SK-MEL-5 (cell line): ENCODE measurements at regions not wholly inside any gene's neighbourhood (a gene's known extent, or its start where the extent isn't known, plus 50 kb on each side); places are given as distances from the start of the nearest gene placed in this dataset.

Experiments
- DNase-seq: peaks from one replicate; pipeline ENCODE4 v3.0.0-alpha.2; 2016; ENCODE audit warnings: low read depth, low spot score
- in situ Hi-C: cut with HindIII; loops from 2 replicates; pipeline ENCODE4 v1.10.0; 2016; ENCODE audit warnings: low sequenced_read_pairs, high pct_unique_total_duplicates, low pct_unique_long_range_greater_than_20kb

GRCh38 chr11:45079943-45080719, 66.3 kb upstream of the PRDM11 start:
- DNase-seq, result no peak
- in situ Hi-C loops, result no loop called here

- no peak for DNase-seq
- in situ Hi-C loops, result no loop called here
Observed at GRCh38 chr11:45082744-45083543, 63.5 kb upstream of the PRDM11 start.

- peak; percentile 19 for DNase-seq
- in situ Hi-C loops, result no loop called here
Observed at GRCh38 chr11:45083544-45084087, 62.8 kb upstream of the PRDM11 start.

GRCh38 chr11:45085646-45086501, 60.6 kb upstream of the PRDM11 start:
- DNase-seq, result peak; percentile 22
- in situ Hi-C loops, result no loop called here

- in situ Hi-C loops, result no loop called here
- DNase-seq, result no peak
Observed at GRCh38 chr11:45086526-45086925, 59.9 kb upstream of the PRDM11 start.

- no peak for DNase-seq
- in situ Hi-C loops, result no loop called here
Observed at GRCh38 chr11:45087086-45087899, 59.1 kb upstream of the PRDM11 start.

DNA sequence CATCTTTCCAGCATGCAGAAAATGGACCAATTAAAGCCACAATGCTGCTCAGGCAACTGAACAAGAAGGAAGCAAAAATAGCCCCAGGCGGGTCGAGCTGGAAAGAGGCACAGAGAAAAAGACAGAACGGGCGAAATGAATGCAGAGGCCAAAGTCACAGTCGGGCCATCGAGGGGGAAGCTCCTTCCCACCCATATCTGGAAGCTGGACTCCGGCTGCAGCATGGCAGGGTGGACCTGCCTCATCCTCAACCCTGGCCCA, 58.6 kb upstream of the PRDM11 start:
- no peak for DNase-seq
- in situ Hi-C loops, result no loop called here

- DNase-seq, result no peak
- in situ Hi-C loops, result no loop called here
Observed at GRCh38 chr11:45089251-45089650, 57.2 kb upstream of the PRDM11 start.

GRCh38 chr11:45089676-45090499, 56.6 kb upstream of the PRDM11 start:
- in situ Hi-C loops, result no loop called here
- DNase-seq, result peak; percentile 37

DNA sequence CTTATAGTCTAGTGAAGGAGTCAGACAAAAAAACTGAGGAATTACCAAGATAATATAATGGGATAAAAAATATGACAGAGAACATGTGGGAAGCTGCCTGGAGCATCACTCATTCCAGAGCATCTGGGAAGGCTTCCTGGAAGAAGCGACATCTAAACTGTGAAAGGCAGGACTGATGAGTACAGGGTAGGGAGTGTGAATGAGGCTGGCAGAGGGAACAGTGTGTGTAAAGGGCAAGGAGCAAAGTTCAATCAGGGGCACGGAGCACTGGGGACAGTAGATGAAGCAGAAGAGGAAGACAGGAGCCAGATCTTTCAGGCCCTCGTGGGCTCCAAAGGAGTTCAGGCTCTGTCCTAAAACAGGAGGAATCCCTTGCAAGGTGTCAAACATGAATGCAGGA, 55.8 kb upstream of the PRDM11 start:
- in situ Hi-C loops, result no loop called here
- no peak for DNase-seq

DNA sequence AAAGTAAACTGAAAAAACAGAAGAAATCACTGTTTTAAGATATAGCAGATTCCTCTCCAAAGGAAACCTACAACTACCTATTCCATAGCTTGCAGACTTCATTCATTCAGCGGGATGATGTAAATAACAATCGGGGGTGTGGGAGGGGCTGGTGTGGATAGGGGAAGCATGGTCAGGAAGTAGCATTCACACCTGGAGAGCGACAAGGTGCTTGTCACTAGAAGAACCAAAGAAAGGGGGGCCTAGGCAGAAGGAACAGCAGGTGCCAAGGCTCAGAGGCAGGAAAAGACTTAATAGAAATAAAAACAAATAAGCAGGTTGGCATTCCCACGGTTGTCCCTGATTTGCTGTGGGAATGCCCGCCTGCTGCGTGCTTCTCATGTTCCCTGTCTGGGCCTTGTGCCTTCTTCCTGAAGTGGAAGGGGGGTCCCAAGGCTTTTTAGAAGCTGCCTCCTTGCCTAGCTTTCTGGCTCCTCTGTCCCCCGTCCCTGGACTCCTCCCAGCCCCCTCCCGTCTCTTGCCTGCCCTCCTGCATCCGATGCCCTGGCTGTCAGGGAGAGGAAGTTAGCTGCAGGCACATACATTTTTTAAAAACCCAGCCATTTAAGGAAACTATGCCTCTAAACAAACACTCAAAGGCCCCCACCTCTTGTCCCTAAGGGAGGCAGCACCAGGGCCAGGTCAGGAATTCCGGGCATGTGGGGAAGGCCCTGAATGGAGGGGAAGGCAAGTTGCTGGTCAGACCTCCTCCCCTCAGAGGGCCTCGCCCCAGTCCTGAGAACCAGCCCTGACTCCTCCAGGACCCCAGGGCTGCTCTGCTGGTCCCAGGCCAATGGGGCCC, 54.7 kb upstream of the PRDM11 start:
- no peak for DNase-seq
- in situ Hi-C loops, result no loop called here

- in situ Hi-C loops, result no loop called here
- no peak for DNase-seq
Observed at GRCh38 chr11:45092404-45092785, 54.0 kb upstream of the PRDM11 start.

DNA sequence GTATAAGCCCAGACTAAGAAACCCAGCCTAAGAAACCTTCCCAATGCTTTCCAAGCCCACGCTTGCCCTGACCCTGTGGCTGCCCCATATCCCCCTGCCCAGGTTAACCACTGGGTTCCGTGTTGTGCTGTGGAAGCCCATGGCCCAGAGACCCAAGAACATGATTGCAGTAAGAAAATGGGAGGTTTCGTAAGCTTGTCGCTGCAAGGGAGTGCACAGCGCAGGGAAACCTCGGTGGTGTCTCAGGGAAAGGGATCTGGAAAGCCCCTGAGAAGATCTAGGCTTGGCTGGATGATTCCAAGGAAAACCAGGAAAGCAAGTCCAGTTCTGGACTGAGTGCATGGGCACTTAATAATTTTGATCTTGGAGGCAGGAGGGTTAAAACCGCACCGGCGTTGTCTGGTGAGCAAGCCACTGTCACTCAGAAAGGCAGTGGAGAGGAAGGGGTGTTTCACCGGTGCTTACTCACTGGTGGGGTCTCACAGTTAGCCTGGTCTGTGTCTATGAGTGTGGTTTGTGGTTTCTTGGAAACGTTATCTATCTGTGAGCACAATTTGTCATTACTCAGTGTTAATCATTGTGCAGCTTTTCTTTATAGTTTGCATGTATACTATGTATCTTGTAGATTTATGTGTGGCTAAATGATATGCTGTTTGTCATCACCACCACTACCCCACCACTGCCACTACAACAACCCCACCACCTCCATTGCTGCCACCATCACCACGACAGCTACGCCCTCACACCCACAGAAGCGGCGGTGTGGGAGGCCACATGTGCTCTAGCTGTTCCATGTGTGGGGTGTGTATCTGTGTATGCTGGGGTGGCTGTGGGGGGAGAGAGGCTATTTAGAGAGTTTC, 53.3 kb upstream of the PRDM11 start:
- in situ Hi-C loops, result no loop called here
- no peak for DNase-seq

GRCh38 chr11:45093761-45094455, 52.5 kb upstream of the PRDM11 start:
- no peak for DNase-seq
- in situ Hi-C loops, result no loop called here
